Activated CD4-positive, alpha-beta T cell treated with anti-CD3 and anti-CD28 coated beads, Interleukin-2, amount 10 ng/mL, durations not matched to agents 7 days and 5 days (primary cell): ENCODE measurements at regions not wholly inside any gene's neighbourhood (a gene's known extent, or its start where the extent isn't known, plus 50 kb on each side); places are given as distances from the start of the nearest gene placed in this dataset.

Experiments used
- CTCF ChIA-PET: fragments of 350-600 bp; sonication (Branson Sonifier 250); formaldehyde crosslinking; loops from one replicate; lab custom pipeline; 2021; ENCODE audit warnings: antibody characterized with exemption; lab: Charles Lee
- POLR2A ChIA-PET: fragments of 350-600 bp; sonication (Branson Sonifier 250); formaldehyde crosslinking; loops from one replicate; lab custom pipeline; 2021; ENCODE audit warnings: antibody characterized with exemption; lab: Charles Lee
- DNase-seq: peaks from one replicate; pipeline ENCODE4 v3.0.0-alpha.2; 2020
- H3K27ac Mint-ChIP-seq: one replicate; pipeline ENCODE4 v1.8.0; 2021; ENCODE audit warnings: mild to moderate bottlenecking, moderate library complexity, mixed read lengths
- H3K27me3 Mint-ChIP-seq: one replicate; pipeline ENCODE4 v1.8.0; 2021; ENCODE audit warnings: mixed read lengths
- H3K36me3 Mint-ChIP-seq: one replicate; pipeline ENCODE4 v1.8.0; 2021; ENCODE audit warnings: low read depth, mixed read lengths
- H3K4me1 Mint-ChIP-seq: one replicate; pipeline ENCODE4 v1.8.0; 2021; ENCODE audit warnings: mixed read lengths
- H3K4me3 Mint-ChIP-seq: one replicate; pipeline ENCODE4 v1.8.0; 2021; ENCODE audit warnings: mild to moderate bottlenecking, moderate library complexity, mixed read lengths
- H3K9me3 Mint-ChIP-seq: one replicate; pipeline ENCODE4 v1.8.0; 2021; ENCODE audit warnings: mixed read lengths

- H3K27me3 Mint-ChIP-seq, result peaks cover 3% of the 10 kb centered on the region
- CTCF ChIA-PET, result no interaction called here
- no peak overlapping the region for H3K27ac Mint-ChIP-seq
- DNase-seq, result no peak
- H3K4me1 Mint-ChIP-seq, result no peaks in the 10 kb centered on the region
- H3K9me3 Mint-ChIP-seq, result no peaks in the 10 kb centered on the region
- POLR2A ChIA-PET, result no interaction called here
- no peak overlapping the region for H3K4me3 Mint-ChIP-seq
- no peaks in the 10 kb centered on the region for H3K36me3 Mint-ChIP-seq
These were observed 100.3 kb upstream of the GUCY1A1 start for GRCh38 chr4:155566354-155566753.

DNA sequence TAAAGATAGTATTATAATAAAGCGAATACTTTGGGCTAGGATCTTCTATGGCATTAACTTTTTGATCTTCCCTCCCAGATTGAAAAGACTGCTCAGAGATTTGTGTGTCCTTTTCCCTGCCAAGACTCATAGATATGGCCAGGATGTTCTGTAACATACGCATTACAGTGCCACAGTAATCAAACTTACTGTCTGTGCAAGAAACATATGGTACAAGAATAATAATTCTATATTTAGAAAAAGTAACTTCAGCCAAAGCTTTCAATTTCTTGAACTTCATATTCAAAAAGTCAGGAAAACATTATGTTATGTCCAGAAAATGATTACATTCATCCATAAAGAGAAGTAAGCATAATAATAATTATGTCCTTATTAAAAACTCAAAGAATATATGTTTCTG is 100.9 kb upstream of the GUCY1A1 start:
- Mint-ChIP-seq H3K4me3 (no peak overlapping the region), H3K9me3 (no peaks in the 10 kb centered on the region), H3K27ac (no peak overlapping the region), H3K36me3 (no peaks in the 10 kb centered on the region), H3K4me1 (no peaks in the 10 kb centered on the region), H3K27me3 (peaks cover 3% of the 10 kb centered on the region)
- ChIA-PET CTCF (no interaction called here), POLR2A (no interaction called here)
- no peak for DNase-seq

DNA sequence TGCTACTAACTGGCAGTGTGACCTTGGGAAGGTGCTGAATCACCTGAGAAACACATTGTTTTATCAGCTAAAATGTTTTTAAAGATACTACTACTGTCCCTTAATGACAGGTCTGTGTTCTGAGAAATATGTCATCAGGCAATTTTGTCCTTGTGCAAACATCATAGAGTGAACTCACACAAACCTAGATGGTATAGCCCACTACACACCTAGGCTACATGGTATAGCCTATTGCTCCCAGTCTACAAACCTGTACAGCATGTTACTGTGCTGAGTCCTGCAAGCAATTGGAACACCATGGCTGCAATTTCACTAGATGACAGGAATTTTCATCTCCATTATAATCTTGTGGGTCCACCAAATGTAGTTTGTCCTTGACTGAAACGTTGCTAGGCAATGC is 101.3 kb upstream of the GUCY1A1 start:
- CTCF ChIA-PET, result no interaction called here

GRCh38 chr4:155564880-155565279 is 101.8 kb upstream of the GUCY1A1 start:
- Mint-ChIP-seq H3K4me1 (no peaks in the 10 kb centered on the region), H3K36me3 (no peaks in the 10 kb centered on the region), H3K9me3 (no peaks in the 10 kb centered on the region), H3K27ac (no peak overlapping the region), H3K4me3 (no peak overlapping the region), H3K27me3 (peaks cover 3% of the 10 kb centered on the region)
- no peak for DNase-seq
- POLR2A ChIA-PET, result no interaction called here
- CTCF ChIA-PET, result no interaction called here

More for the DNA sequence above, 101.3 kb upstream of the GUCY1A1 start:
- H3K4me1 Mint-ChIP-seq, result no peaks in the 10 kb centered on the region
- no peaks in the 10 kb centered on the region for H3K9me3 Mint-ChIP-seq
- POLR2A ChIA-PET, result no interaction called here
- no peak overlapping the region for H3K27ac Mint-ChIP-seq
- no peaks in the 10 kb centered on the region for H3K36me3 Mint-ChIP-seq
- DNase-seq, result no peak
- no peak overlapping the region for H3K4me3 Mint-ChIP-seq
- H3K27me3 Mint-ChIP-seq, result peaks cover 3% of the 10 kb centered on the region

DNA sequence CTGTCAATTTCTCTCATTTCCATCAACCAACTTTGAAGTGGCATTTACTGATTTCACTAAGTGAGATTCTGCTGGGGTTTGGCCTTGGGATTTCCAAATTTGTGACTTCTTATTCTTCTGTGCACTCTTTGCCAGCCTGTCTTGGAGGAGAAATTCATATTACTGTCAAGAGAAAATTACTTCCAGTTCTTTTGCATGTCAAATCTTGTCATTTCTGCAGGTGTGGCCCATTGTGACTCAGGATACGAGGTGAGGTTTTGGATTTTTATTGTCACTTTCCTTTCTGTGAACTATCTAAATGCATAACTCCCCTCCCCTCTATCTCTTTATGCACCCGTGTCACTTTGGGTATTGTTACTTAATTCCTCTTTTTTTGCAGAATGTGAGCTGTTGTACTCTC is 102.6 kb upstream of the GUCY1A1 start:
- no peak for DNase-seq
- Mint-ChIP-seq H3K27me3 (peaks cover 3% of the 10 kb centered on the region), H3K36me3 (no peaks in the 10 kb centered on the region), H3K4me3 (no peak overlapping the region), H3K4me1 (no peaks in the 10 kb centered on the region), H3K9me3 (no peaks in the 10 kb centered on the region), H3K27ac (no peak overlapping the region)
- ChIA-PET CTCF (no interaction called here), POLR2A (no interaction called here)

- no peak for DNase-seq
- H3K9me3 Mint-ChIP-seq, result peaks cover 2% of the 10 kb centered on the region
- no peak overlapping the region for H3K4me3 Mint-ChIP-seq
- H3K36me3 Mint-ChIP-seq, result no peaks in the 10 kb centered on the region
- no peak overlapping the region for H3K27ac Mint-ChIP-seq
- H3K4me1 Mint-ChIP-seq, result no peaks in the 10 kb centered on the region
- CTCF ChIA-PET, result no interaction called here
- peaks cover 5% of the 10 kb centered on the region for H3K27me3 Mint-ChIP-seq
- POLR2A ChIA-PET, result no interaction called here
These were observed 106.7 kb upstream of the GUCY1A1 start for GRCh38 chr4:155559915-155560314.

DNA sequence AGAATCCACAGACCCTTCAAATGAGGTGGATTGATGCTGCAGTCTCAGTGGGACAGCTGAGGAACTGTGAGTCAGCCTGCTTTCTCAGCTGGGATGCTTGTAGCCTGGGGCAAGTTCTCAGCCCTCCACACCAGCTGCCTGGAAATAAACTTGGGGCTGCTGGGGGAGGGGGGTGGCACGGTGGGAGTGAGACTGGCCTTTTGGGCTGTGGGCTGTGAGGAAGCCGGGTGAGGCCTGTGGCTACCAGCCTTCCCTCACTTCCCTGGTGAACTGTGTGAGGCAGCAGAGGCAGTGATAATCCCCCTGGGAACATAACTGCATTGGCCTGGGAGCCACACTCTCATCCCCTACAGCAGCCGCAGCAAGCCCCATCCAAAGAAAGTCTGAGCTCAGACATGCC is 114.5 kb upstream of the GUCY1A1 start:
- peaks cover 4% of the 10 kb centered on the region for H3K9me3 Mint-ChIP-seq
- POLR2A ChIA-PET, result no interaction called here
- DNase-seq, result no peak
- H3K4me3 Mint-ChIP-seq, result no peak overlapping the region
- H3K27me3 Mint-ChIP-seq, result peaks cover 4% of the 10 kb centered on the region
- CTCF ChIA-PET, result no interaction called here
- H3K4me1 Mint-ChIP-seq, result no peaks in the 10 kb centered on the region
- no peak overlapping the region for H3K27ac Mint-ChIP-seq
- H3K36me3 Mint-ChIP-seq, result no peaks in the 10 kb centered on the region

DNA sequence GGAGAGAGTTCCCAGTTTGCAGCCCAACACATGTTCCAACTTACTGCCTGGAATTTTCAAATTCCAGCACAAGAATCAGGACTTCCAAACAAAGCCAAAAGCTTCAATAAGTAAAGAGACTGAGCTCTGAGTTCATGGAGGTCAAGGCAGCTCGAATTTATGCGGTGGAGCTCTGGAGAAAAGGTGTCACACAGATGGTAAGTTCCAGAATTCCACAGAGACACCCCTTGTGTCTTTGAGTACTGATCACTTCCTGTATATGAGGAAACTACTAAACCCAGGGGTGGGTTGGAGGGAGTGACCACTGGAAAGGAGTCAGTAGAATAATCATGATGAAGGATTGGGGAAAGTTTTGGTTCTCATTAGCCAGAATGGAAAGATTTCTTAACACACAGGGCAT is 118.5 kb upstream of the GUCY1A1 start:
- ChIA-PET CTCF (no interaction called here), POLR2A (no interaction called here)
- peaks cover 2% of the 10 kb centered on the region for H3K27me3 Mint-ChIP-seq

GRCh38 chr4:155546451-155546850 is 120.2 kb upstream of the GUCY1A1 start:
- no peaks in the 10 kb centered on the region for H3K36me3 Mint-ChIP-seq
- H3K27me3 Mint-ChIP-seq, result peaks cover 2% of the 10 kb centered on the region
- no peak for DNase-seq
- ChIA-PET CTCF (no interaction called here), POLR2A (no interaction called here)
- no peaks in the 10 kb centered on the region for H3K4me1 Mint-ChIP-seq
- no peak overlapping the region for H3K27ac Mint-ChIP-seq
- peaks cover 2% of the 10 kb centered on the region for H3K9me3 Mint-ChIP-seq
- no peak overlapping the region for H3K4me3 Mint-ChIP-seq

More for the DNA sequence above, 118.5 kb upstream of the GUCY1A1 start:
- no peak for DNase-seq
- H3K4me1 Mint-ChIP-seq, result no peaks in the 10 kb centered on the region
- no peak overlapping the region for H3K4me3 Mint-ChIP-seq
- H3K27ac Mint-ChIP-seq, result no peak overlapping the region
- H3K9me3 Mint-ChIP-seq, result peaks cover 2% of the 10 kb centered on the region
- no peaks in the 10 kb centered on the region for H3K36me3 Mint-ChIP-seq

DNA sequence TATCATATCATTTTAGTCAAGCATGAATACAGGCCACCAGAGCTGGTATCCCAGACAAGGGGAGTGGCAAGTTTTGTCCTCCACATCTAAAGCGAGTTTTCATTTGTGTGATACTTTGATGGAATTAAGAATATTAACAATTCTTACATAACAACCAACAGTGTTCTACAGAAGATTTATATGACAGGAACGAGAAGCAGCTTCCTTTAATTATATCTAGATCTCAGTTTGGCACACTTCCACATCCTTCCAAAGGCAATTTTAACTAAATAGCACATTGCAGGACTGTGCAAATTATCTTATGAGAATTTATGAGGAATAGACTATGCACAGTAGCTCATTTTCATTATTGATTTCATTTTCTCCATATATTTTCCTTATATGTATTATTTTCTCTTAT is 121.2 kb upstream of the GUCY1A1 start:
- no peaks in the 10 kb centered on the region for H3K9me3 Mint-ChIP-seq
- H3K4me1 Mint-ChIP-seq, result no peaks in the 10 kb centered on the region
- no peak overlapping the region for H3K27ac Mint-ChIP-seq
- H3K4me3 Mint-ChIP-seq, result no peak overlapping the region
- no peaks in the 10 kb centered on the region for H3K36me3 Mint-ChIP-seq
- CTCF ChIA-PET, result no interaction called here
- no peak for DNase-seq
- POLR2A ChIA-PET, result no interaction called here
- H3K27me3 Mint-ChIP-seq, result no peaks in the 10 kb centered on the region

- no peak for DNase-seq
- Mint-ChIP-seq H3K36me3 (no peaks in the 10 kb centered on the region), H3K4me3 (no peak overlapping the region), H3K9me3 (no peaks in the 10 kb centered on the region), H3K4me1 (no peaks in the 10 kb centered on the region), H3K27me3 (no peaks in the 10 kb centered on the region), H3K27ac (no peak overlapping the region)
- CTCF ChIA-PET, result no interaction called here
- POLR2A ChIA-PET, result no interaction called here
These were observed 122.1 kb upstream of the GUCY1A1 start for GRCh38 chr4:155544547-155544946.

GRCh38 chr4:155543126-155543765 is 123.4 kb upstream of the GUCY1A1 start:
- Mint-ChIP-seq H3K27ac (no peak overlapping the region), H3K9me3 (no peaks in the 10 kb centered on the region), H3K4me1 (no peaks in the 10 kb centered on the region), H3K36me3 (no peaks in the 10 kb centered on the region), H3K27me3 (no peaks in the 10 kb centered on the region), H3K4me3 (no peak overlapping the region)
- POLR2A ChIA-PET, result no interaction called here
- no peak for DNase-seq
- CTCF ChIA-PET, result no interaction called here

DNA sequence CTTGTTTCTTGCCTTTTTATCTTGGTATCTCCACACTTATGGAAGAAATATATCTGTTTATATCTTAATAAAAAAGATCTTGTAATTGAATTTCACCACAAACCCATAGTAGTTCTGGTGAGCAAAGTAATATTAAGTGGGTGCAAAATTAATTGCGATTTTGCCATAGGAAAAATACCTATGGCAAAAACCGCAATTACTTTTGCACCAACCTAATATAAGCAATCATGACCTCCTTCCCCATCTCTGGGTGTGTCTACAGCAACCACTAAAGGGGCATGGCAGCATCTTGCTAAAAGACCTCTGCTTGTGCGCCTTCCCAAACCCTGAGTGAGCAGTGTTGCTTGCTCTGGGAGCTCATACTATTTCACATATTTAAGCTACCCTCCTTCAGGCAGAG is 124.2 kb upstream of the GUCY1A1 start:
- no peaks in the 10 kb centered on the region for H3K27me3 Mint-ChIP-seq
- no peaks in the 10 kb centered on the region for H3K36me3 Mint-ChIP-seq
- ChIA-PET CTCF (no interaction called here), POLR2A (no interaction called here)
- H3K9me3 Mint-ChIP-seq, result no peaks in the 10 kb centered on the region
- H3K4me3 Mint-ChIP-seq, result no peak overlapping the region
- no peak overlapping the region for H3K27ac Mint-ChIP-seq
- DNase-seq, result no peak
- H3K4me1 Mint-ChIP-seq, result no peaks in the 10 kb centered on the region

DNA sequence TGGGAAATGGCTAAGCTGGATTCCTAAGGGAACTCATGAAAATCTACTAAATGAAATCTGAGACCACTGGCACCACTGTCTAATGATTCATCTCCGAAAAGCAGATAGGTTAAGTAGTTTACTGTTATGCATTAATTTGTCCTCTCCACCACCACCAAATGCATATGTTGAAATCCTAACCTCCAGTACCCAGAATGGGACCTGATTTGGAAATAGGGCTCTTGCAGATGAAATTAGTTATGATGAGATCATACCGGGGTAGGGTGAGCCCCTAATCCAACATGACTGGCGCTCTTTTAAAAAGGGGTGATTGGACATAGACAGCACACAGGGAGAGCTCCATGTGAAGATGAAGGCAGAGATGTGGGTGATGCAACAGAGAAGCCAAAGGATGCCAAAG is 124.9 kb upstream of the GUCY1A1 start:
- ChIA-PET POLR2A (no interaction called here), CTCF (no interaction called here)
- H3K27ac Mint-ChIP-seq, result no peak overlapping the region
- H3K27me3 Mint-ChIP-seq, result no peaks in the 10 kb centered on the region
- H3K9me3 Mint-ChIP-seq, result no peaks in the 10 kb centered on the region
- no peaks in the 10 kb centered on the region for H3K36me3 Mint-ChIP-seq
- no peaks in the 10 kb centered on the region for H3K4me1 Mint-ChIP-seq
- no peak overlapping the region for H3K4me3 Mint-ChIP-seq
- DNase-seq, result no peak
